ENCODE measurements at regions not wholly inside any gene's neighbourhood (a gene's known extent, or its start where the extent isn't known, plus 50 kb on each side); places are given as distances from the start of the nearest gene placed in this dataset.

GRCh38 chr2:176555112-176555511 lies 285.9 kb downstream of the MTX2 start:
- TF ChIP-seq CTCF (conservative IDR thresholded peaks at IDR 0.05; ENCODE audit: low read depth, low read length) = no peak
- H3K4me3 ChIP-seq (ENCODE audit: low read depth, low read length) = no peak overlapping the region
- DNase-seq (ENCODE audit: low read depth) = no peak

- no peak for DNase-seq (ENCODE audit: low read depth)
- no peak for TF ChIP-seq CTCF (conservative IDR thresholded peaks at IDR 0.05; ENCODE audit: low read depth, low read length)
These were observed 286.5 kb downstream of the MTX2 start for GRCh38 chr2:176555781-176556180.

GRCh38 chr2:176556373-176556772 lies 287.1 kb downstream of the MTX2 start:
- TF ChIP-seq CTCF (conservative IDR thresholded peaks at IDR 0.05; ENCODE audit: low read depth, low read length) = no peak
- no peak for DNase-seq (ENCODE audit: low read depth)

More at GRCh38 chr2:176555781-176556180, 286.5 kb downstream of the MTX2 start:
- H3K4me3 ChIP-seq (ENCODE audit: low read depth, low read length) = no peak overlapping the region

GRCh38 chr2:176557821-176558220 lies 288.6 kb downstream of the MTX2 start:
- no peak overlapping the region for H3K4me3 ChIP-seq (ENCODE audit: low read depth, low read length)
- DNase-seq (ENCODE audit: low read depth) = no peak
- no peak for TF ChIP-seq CTCF (conservative IDR thresholded peaks at IDR 0.05; ENCODE audit: low read depth, low read length)

More at GRCh38 chr2:176556373-176556772, 287.1 kb downstream of the MTX2 start:
- H3K4me3 ChIP-seq (ENCODE audit: low read depth, low read length) = no peak overlapping the region

- no peak for DNase-seq (ENCODE audit: low read depth)
- H3K4me3 ChIP-seq (ENCODE audit: low read depth, low read length) = no peak overlapping the region
- TF ChIP-seq CTCF (conservative IDR thresholded peaks at IDR 0.05; ENCODE audit: low read depth, low read length) = no peak
These were observed 289.4 kb downstream of the MTX2 start for GRCh38 chr2:176558574-176559140.

- no peak overlapping the region for H3K4me3 ChIP-seq (ENCODE audit: low read depth, low read length)
- DNase-seq (ENCODE audit: low read depth) = no peak
- no peak for TF ChIP-seq CTCF (conservative IDR thresholded peaks at IDR 0.05; ENCODE audit: low read depth, low read length)
These were observed 291.1 kb downstream of the MTX2 start for GRCh38 chr2:176560296-176560695.

- no peak overlapping the region for H3K4me3 ChIP-seq (ENCODE audit: low read depth, low read length)
- no peak for DNase-seq (ENCODE audit: low read depth)
- no peak for TF ChIP-seq CTCF (conservative IDR thresholded peaks at IDR 0.05; ENCODE audit: low read depth, low read length)
These were observed 292.5 kb downstream of the MTX2 start for GRCh38 chr2:176561706-176562105.

All from epithelial cell of proximal tubule (primary cell).